SK-N-SH (cell line): ENCODE measurements at regions not wholly inside any gene's neighbourhood (a gene's known extent, or its start where the extent isn't known, plus 50 kb on each side); places are given as distances from the start of the nearest gene placed in this dataset.

Experiments
- CTCF ChIA-PET: fragments of 300-600, 350-600 bp; formaldehyde crosslinking; extraction: SDS; loops from one replicate; lab custom pipeline; 2021; lab: Yijun Ruan, JAX
- POLR2A ChIA-PET: fragments of 350-600 bp; sonication (Branson Sonifier 250); formaldehyde crosslinking; extraction: SDS; loops from one replicate; lab custom pipeline; 2020; ENCODE audit warnings: antibody characterized with exemption, inconsistent platforms; lab: Yijun Ruan, JAX
- DNase-seq: peaks from one replicate; pipeline ENCODE4 v3.0.0; 2012
- H2AFZ ChIP-seq: fragments of 200-600 bp; sonication (generic); 2 replicates; pipeline ENCODE4 v1.8.1; 2016; ENCODE audit warnings: antibody characterized with exemption, mild to moderate bottlenecking, low read depth
- H3F3A ChIP-seq: fragments of 200-600 bp; sonication (generic); replicated peaks from 2 replicates; pipeline ENCODE3; 2016; ENCODE audit warnings: antibody characterized with exemption, mild to moderate bottlenecking; ENCODE audit not compliant: insufficient read depth
- H3K27ac ChIP-seq, 2 experiments: fragments of 200-500 bp in 1 of 2; fragments of 200-600 bp in 1 of 2; sonication (Bioruptor generic) in 1 of 2; sonication (generic), shearing (Covaris generic) in 1 of 2; 2 replicates each; pipeline versions ENCODE4 v1.5.1 to v1.6.1; 2014 to 2016; ENCODE audit warnings: low read depth in 2 of 2, inconsistent platforms in 1 of 2, low read length in 1 of 2, mild to moderate bottlenecking in 1 of 2, mixed read lengths in 1 of 2
- H3K27me3 ChIP-seq: fragments of 200-600 bp; sonication (generic), shearing (Covaris generic); 2 replicates; pipeline ENCODE4 v1.6.1; 2016; ENCODE audit warnings: mixed run types; ENCODE audit not compliant: insufficient read depth
- H3K36me3 ChIP-seq, 2 experiments: fragments of 200-500 bp in 1 of 2; fragments of 200-600 bp in 1 of 2; sonication (Bioruptor generic) in 1 of 2; sonication (generic) in 1 of 2; replicated peaks in 1 of 2; 2 replicates each; pipeline versions ENCODE3 to v1.5.1; 2014 to 2016; ENCODE audit warnings: low read length in 1 of 2, mild to moderate bottlenecking in 1 of 2; ENCODE audit not compliant: insufficient read depth in 2 of 2, control insufficient read depth in 1 of 2
- H3K4me1 ChIP-seq, 2 experiments: fragments of 200-500 bp in 1 of 2; fragments of 200-600 bp in 1 of 2; sonication (Bioruptor generic) in 1 of 2; sonication (generic), shearing (Covaris generic) in 1 of 2; 2 replicates each; pipeline versions ENCODE4 v1.5.1 to v1.6.1; 2014 to 2016; ENCODE audit warnings: low read depth in 1 of 2, low read length in 1 of 2, mixed run types in 1 of 2; ENCODE audit not compliant: insufficient read depth in 2 of 2, control insufficient read depth in 1 of 2
- H3K4me2 ChIP-seq: fragments of 200-600 bp; sonication (generic), shearing (Covaris generic); 2 replicates; pipeline ENCODE4 v1.6.1; 2017; ENCODE audit warnings: mixed run types
- H3K4me3 ChIP-seq, 2 experiments: fragments of 200-500 bp in 1 of 2; fragments of 200-600 bp in 1 of 2; sonication (Bioruptor generic) in 1 of 2; sonication (generic), shearing (Covaris generic) in 1 of 2; 2 replicates each; pipeline versions ENCODE4 v1.5.1 to v1.8.1; 2014 to 2016; ENCODE audit warnings: low read depth in 2 of 2, inconsistent platforms in 1 of 2, low read length in 1 of 2, mild to moderate bottlenecking in 1 of 2, mixed read lengths in 1 of 2, moderate library complexity in 1 of 2
- H3K79me2 ChIP-seq: fragments of 200-600 bp; sonication (generic); 2 replicates; pipeline ENCODE4 v1.8.1; 2017; ENCODE audit warnings: mild to moderate bottlenecking; ENCODE audit not compliant: insufficient read depth
- H3K9ac ChIP-seq: fragments of 200-600 bp; sonication (generic); 2 replicates; pipeline ENCODE4 v1.6.1; 2017; ENCODE audit warnings: mixed run types
- H3K9me2 ChIP-seq: fragments of 200-600 bp; sonication (generic); 2 replicates; pipeline ENCODE4 v1.6.1; 2017; ENCODE audit warnings: mixed run types
- H3K9me3 ChIP-seq: fragments of 200-600 bp; sonication (generic); 2 replicates; pipeline ENCODE4 v1.6.1; 2017; ENCODE audit warnings: mixed run types, mild to moderate bottlenecking, moderate library complexity
- H4K20me1 ChIP-seq: fragments of 200-600 bp; sonication (generic); 2 replicates; pipeline ENCODE4 v1.6.1; 2017; ENCODE audit warnings: mild to moderate bottlenecking, mixed run types; ENCODE audit not compliant: insufficient read depth
- EZH2phosphoT487 ChIP-seq: fragments of 200-600 bp; sonication (generic); IDR thresholded peaks from 2 replicates; pipeline ENCODE4 v1.6.1; 2017; ENCODE audit warnings: low read depth, mixed run types, mild to moderate bottlenecking, antibody characterized with exemption, moderate library complexity, borderline replicate concordance
- NRF1 ChIP-seq: IDR thresholded peaks from 2 replicates; pipeline ENCODE4 v1.6.1; 2012; ENCODE audit warnings: low read depth, mild to moderate bottlenecking, low read length
- PBX3 ChIP-seq: IDR thresholded peaks from 2 replicates; pipeline ENCODE4; 2012
- RAD21 ChIP-seq: IDR thresholded peaks from 2 replicates; pipeline ENCODE4 v1.6.1; 2012; ENCODE audit warnings: mild to moderate bottlenecking, low read length
- REST ChIP-seq: IDR thresholded peaks from 2 replicates; pipeline ENCODE4 v1.6.1; 2012; ENCODE audit warnings: mild to moderate bottlenecking, low read depth, low read length, moderate library complexity
- SMC3 ChIP-seq: IDR thresholded peaks from 2 replicates; pipeline ENCODE4 v1.6.1; 2012; ENCODE audit warnings: low read depth, low read length, improper control_type of control experiment
- TAF1 ChIP-seq: IDR thresholded peaks from 2 replicates; pipeline ENCODE4 v1.6.1; 2012; ENCODE audit warnings: low read depth, mild to moderate bottlenecking, low read length, moderate library complexity, borderline replicate concordance
- TCF12 ChIP-seq: IDR thresholded peaks from 2 replicates; pipeline ENCODE4 v1.4.0; 2012
- YY1 ChIP-seq: IDR thresholded peaks from 2 replicates; pipeline ENCODE4 v1.4.0; 2012; ENCODE audit warnings: low read depth, mild to moderate bottlenecking
- WGBS: methylation state at CpG from one replicate; pipeline ENCODE4 v1.1.6; 2017; ENCODE audit warnings: low lambda C conversion rate; 5-methylcytosine and 5-hydroxymethylcytosine counted together

GRCh38 chr14:71686677-71687076 lies 245.6 kb upstream of the RGS6 start:
- H3K27me3 ChIP-seq = no peaks in the 10 kb centered on the region
- peaks cover 7 to 12% of the 10 kb centered on the region in 2 experiments for H3K4me1 ChIP-seq
- peak overlapping the region; percentile 56 to 59; a peak in 2 of 4 replicates for H3K27ac ChIP-seq
- no peaks in the 10 kb centered on the region for H3K79me2 ChIP-seq
- no peak overlapping the region for H3K4me3 ChIP-seq
- no peak for DNase-seq
- TF ChIP-seq TAF1 (no peak), SMC3 (no peak), YY1 (no peak), TCF12 (peak; percentile 3; the same call in 1 of the 2 replicates), PBX3 (peak; percentile 36; the same call in 1 of the 2 replicates), EZH2phosphoT487 (no peak)
- TF ChIP-seq, all 33 proteins: peak for 2
- peaks cover 3% of the 10 kb centered on the region in 2 experiments for H3K36me3 ChIP-seq
- H3K9ac ChIP-seq = no peak overlapping the region
- ChIA-PET POLR2A (no interaction called here), CTCF (no interaction called here)
- H2AFZ ChIP-seq = no peak overlapping the region
- H3K4me2 ChIP-seq = 0 out of 2 replicates have a peak overlapping the region, but pooled peaks have one; percentile 15
- no peaks in the 10 kb centered on the region for H3K9me2 ChIP-seq
- WGBS = 68% methylated on average over 5 of the region's 5 CpGs
- no peaks in the 10 kb centered on the region for H3K9me3 ChIP-seq
- no peaks in the 10 kb centered on the region for H4K20me1 ChIP-seq
- no peaks in the 10 kb centered on the region for H3F3A ChIP-seq

GRCh38 chr14:71687166-71687831 lies 244.9 kb upstream of the RGS6 start:
- H3K27me3 ChIP-seq = no peaks in the 10 kb centered on the region
- no peak for DNase-seq
- H4K20me1 ChIP-seq = no peaks in the 10 kb centered on the region
- TF ChIP-seq NRF1 (no peak), TCF12 (peak; percentile 1; the same call in 1 of the 2 replicates), RAD21 (no peak), REST (no peak)
- no peaks in the 10 kb centered on the region for H3F3A ChIP-seq
- peaks cover 3% of the 10 kb centered on the region in 2 experiments for H3K36me3 ChIP-seq
- CTCF ChIA-PET = no interaction called here
- H3K4me1 ChIP-seq = peaks cover 8 to 18% of the 10 kb centered on the region in 2 experiments
- H3K4me3 ChIP-seq = no peak overlapping the region
- H3K9ac ChIP-seq = no peak overlapping the region
- 92% methylated on average over 2 of the region's 2 CpGs for WGBS
- no peaks in the 10 kb centered on the region for H3K9me3 ChIP-seq
- H3K9me2 ChIP-seq = no peaks in the 10 kb centered on the region
- H3K4me2 ChIP-seq = 0 out of 2 replicates have a peak overlapping the region, but pooled peaks have one; percentile 15
- POLR2A ChIA-PET = no interaction called here
- no peaks in the 10 kb centered on the region for H3K79me2 ChIP-seq
- peak overlapping the region; percentile 56 to 59; a peak in 2 of 4 replicates for H3K27ac ChIP-seq
- H2AFZ ChIP-seq = no peak overlapping the region
